NCI-H128 (cell line): ENCODE measurements at regions not wholly inside any gene's neighbourhood (a gene's known extent, or its start where the extent isn't known, plus 50 kb on each side); places are given as distances from the start of the nearest gene placed in this dataset.
"Not testable (repeated sequence)": the region's sequence is repeated elsewhere in the genome, so short reads cannot be mapped to it uniquely, and the experiment has no call there.

Experiments
- DNase-seq: peaks from one replicate; lab custom pipeline; 2025; ENCODE audit not compliant: unreplicated experiment; lab: John Stamatoyannopoulos, UW

- no peak for DNase-seq
Measured at GRCh38 chr1:79777481-79778219, 771.1 kb upstream of the ADGRL4 start.

- DNase-seq = no peak
Measured at GRCh38 chr1:79775402-79775801, 768.9 kb upstream of the ADGRL4 start.

GRCh38 chr1:79773385-79773784 lies 766.9 kb upstream of the ADGRL4 start:
- DNase-seq = no peak

- DNase-seq = no peak
Measured at GRCh38 chr1:79762461-79762860, 755.9 kb upstream of the ADGRL4 start.

- no peak for DNase-seq
Measured at GRCh38 chr1:79760531-79760930, 754.0 kb upstream of the ADGRL4 start.

GRCh38 chr1:79749607-79750006 lies 743.1 kb upstream of the ADGRL4 start:
- no peak for DNase-seq

- no peak for DNase-seq
Measured at GRCh38 chr1:79745929-79746328, 739.4 kb upstream of the ADGRL4 start.

- no peak for DNase-seq
Measured at GRCh38 chr1:79744746-79745145, 738.2 kb upstream of the ADGRL4 start.

- DNase-seq = no peak
Measured at GRCh38 chr1:79741720-79742421, 735.3 kb upstream of the ADGRL4 start.

GRCh38 chr1:79738101-79738500 lies 731.6 kb upstream of the ADGRL4 start:
- DNase-seq = no peak

- DNase-seq = no peak
Measured at GRCh38 chr1:79737193-79737592, 730.7 kb upstream of the ADGRL4 start.

GRCh38 chr1:79732950-79733349 lies 726.4 kb upstream of the ADGRL4 start:
- DNase-seq = no peak

- DNase-seq = no peak
Measured at GRCh38 chr1:79726911-79727310, 720.4 kb upstream of the ADGRL4 start.

GRCh38 chr1:79726321-79726720 lies 719.8 kb upstream of the ADGRL4 start:
- DNase-seq = no peak

- DNase-seq = no peak
Measured at GRCh38 chr1:79716447-79716846, 709.9 kb upstream of the ADGRL4 start.

GRCh38 chr1:79714664-79715063 lies 708.1 kb upstream of the ADGRL4 start:
- no peak for DNase-seq

- DNase-seq = no peak
Measured at GRCh38 chr1:79711001-79711431, 704.5 kb upstream of the ADGRL4 start.

- no peak for DNase-seq
Measured at GRCh38 chr1:79708646-79709265, 702.2 kb upstream of the ADGRL4 start.

GRCh38 chr1:79705218-79705617 lies 698.7 kb upstream of the ADGRL4 start:
- DNase-seq = no peak

- no peak for DNase-seq
Measured at GRCh38 chr1:79704067-79704466, 697.5 kb upstream of the ADGRL4 start.

- not testable (repeated sequence) for DNase-seq
Measured at GRCh38 chr1:79702336-79702999, 695.9 kb upstream of the ADGRL4 start.

- DNase-seq = no peak
Measured at GRCh38 chr1:79695138-79695537, 688.6 kb upstream of the ADGRL4 start.
